OCI-LY7 (cell line): ENCODE measurements at regions not wholly inside any gene's neighbourhood (a gene's known extent, or its start where the extent isn't known, plus 50 kb on each side); places are given as distances from the start of the nearest gene placed in this dataset.
"Not testable (repeated sequence)": the region's sequence is repeated elsewhere in the genome, so short reads cannot be mapped to it uniquely, and the experiment has no call there.

Source experiments
- BruUV-seq: library from RNA; stranded (reverse); fragments of 400-500 nt; replicated peaks from 2 replicates; lab custom pipeline; 2021; lab: Mats Ljungman, UMichigan
- CTCF ChIA-PET: fragments of 300-600 bp; sonication (Branson Sonifier 250); formaldehyde crosslinking; loops from one replicate; lab custom pipeline; 2022; ENCODE audit warnings: antibody characterized with exemption; ENCODE audit not compliant: unreplicated experiment; lab: Charles Lee
- POLR2A ChIA-PET: fragments of 300-600 bp; sonication (Branson Sonifier 250); formaldehyde crosslinking; loops from one replicate; lab custom pipeline; 2022; ENCODE audit warnings: antibody characterized with exemption; lab: Charles Lee
- DNase-seq: peaks from one replicate; pipeline ENCODE4 v3.0.0-alpha.2; 2015; ENCODE audit warnings: low spot score
- H2AFZ ChIP-seq: fragments of 200-600 bp; sonication (generic), shearing (Covaris generic); 2 replicates; pipeline ENCODE4 v1.6.1; 2014; ENCODE audit warnings: mild to moderate bottlenecking, antibody characterized with exemption, low read length, moderate library complexity
- H3K27ac ChIP-seq: fragments of 200-600 bp; sonication (generic); 2 replicates; pipeline ENCODE4 v1.5.1; 2014; ENCODE audit warnings: mixed run types, low read depth, mild to moderate bottlenecking, moderate library complexity, low read length, inconsistent platforms; ENCODE audit not compliant: poor library complexity, severe bottlenecking
- H3K36me3 ChIP-seq: fragments of 200-600 bp; sonication (generic); 2 replicates; pipeline ENCODE4 v1.6.1; 2014; ENCODE audit warnings: mild to moderate bottlenecking, antibody characterized with exemption, low read length, moderate library complexity, mixed read lengths; ENCODE audit not compliant: insufficient read depth
- H3K4me1 ChIP-seq: fragments of 200-600 bp; sonication (generic); 2 replicates; pipeline ENCODE4 v1.5.1; 2014; ENCODE audit warnings: mild to moderate bottlenecking, low read length; ENCODE audit not compliant: insufficient read depth, poor library complexity, severe bottlenecking
- H3K4me2 ChIP-seq: fragments of 200-600 bp; sonication (generic); 2 replicates; pipeline ENCODE4 v1.6.1; 2014; ENCODE audit warnings: mild to moderate bottlenecking, low read length
- H3K4me3 ChIP-seq: fragments of 200-600 bp; sonication (generic); 2 replicates; pipeline ENCODE4 v1.5.1; 2014; ENCODE audit warnings: mild to moderate bottlenecking, low read depth, low read length; ENCODE audit not compliant: poor library complexity, severe bottlenecking
- H3K79me2 ChIP-seq: fragments of 200-600 bp; sonication (generic); 2 replicates; pipeline ENCODE4 v1.6.1; 2016; ENCODE audit warnings: low read depth, mild to moderate bottlenecking, low read length, moderate library complexity, mixed read lengths; ENCODE audit not compliant: insufficient read depth
- H3K9me2 ChIP-seq: fragments of 200-600 bp; sonication (generic); 2 replicates; pipeline ENCODE4 v1.6.1; 2016; ENCODE audit warnings: mild to moderate bottlenecking, low read length, mixed read lengths; ENCODE audit not compliant: insufficient read depth
- H3K9me3 ChIP-seq: fragments of 200-600 bp; sonication (generic); 2 replicates; pipeline ENCODE4 v1.6.1; 2014; ENCODE audit warnings: mild to moderate bottlenecking, mixed run types, low read length, mixed read lengths
- H4K20me1 ChIP-seq: fragments of 200-600 bp; sonication (generic); 2 replicates; pipeline ENCODE4 v1.6.1; 2014; ENCODE audit warnings: mild to moderate bottlenecking, antibody characterized with exemption, low read length, moderate library complexity, mixed read lengths; ENCODE audit not compliant: insufficient read depth
- EZH2phosphoT487 ChIP-seq: fragments of 200-600 bp; sonication (generic); IDR thresholded peaks from 2 replicates; pipeline ENCODE4 v1.6.1; 2018; ENCODE audit warnings: low read depth, borderline replicate concordance, mild to moderate bottlenecking, mixed run types, antibody characterized with exemption, low read length, moderate library complexity, mixed read lengths
- intact Hi-C: fragments of 100-400 bp; cut with micrococcal nuclease; formaldehyde crosslinking; loops from one replicate; pipeline ENCODE4 v1.10.0; 2022; ENCODE audit not compliant: unreplicated experiment
- TF ChIP-seq, protein P1 (sequence below): fragments of 200-600 bp; sonication (generic); conservative IDR thresholded peaks from 2 replicates; pipeline ENCODE4 v1.5.1; 2014; ENCODE audit warnings: mild to moderate bottlenecking, antibody characterized with exemption, low read length, moderate library complexity, mixed read lengths

DNA sequence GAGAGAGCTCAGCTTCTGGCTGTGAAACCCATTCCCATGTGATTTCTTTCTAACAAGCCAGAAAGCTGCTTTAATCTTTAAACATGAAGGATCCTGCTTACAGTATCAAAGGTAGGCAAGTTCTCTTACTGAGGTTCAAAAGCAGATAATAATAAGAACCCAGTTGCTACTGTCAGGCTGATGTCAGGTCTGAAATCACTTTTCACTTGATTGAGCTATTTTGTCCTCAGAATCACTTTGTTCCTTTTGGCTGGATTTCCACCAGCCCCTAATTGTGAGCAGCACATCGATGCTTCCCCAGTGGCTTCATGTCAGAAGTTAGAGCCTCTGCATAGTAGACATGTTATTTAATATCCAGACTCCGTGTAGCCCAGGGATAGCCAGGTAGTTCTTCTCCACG, 55.8 kb upstream of the CEP295 start:
- Histone ChIP-seq H3K4me1 (no peaks in the 10 kb centered on the region), H3K9me2 (no peaks in the 10 kb centered on the region), H2AFZ (no peak overlapping the region), H3K4me2 (no peak overlapping the region), H3K36me3 (no peaks in the 10 kb centered on the region), H3K9me3 (no peaks in the 10 kb centered on the region), H3K79me2 (no peaks in the 10 kb centered on the region), H4K20me1 (no peaks in the 10 kb centered on the region), H3K27ac (no peak overlapping the region), H3K4me3 (no peak overlapping the region)
- intact Hi-C loops, result no loop called here
- BruUV-seq, result no TSS peak
- TF ChIP-seq, protein P1, sequence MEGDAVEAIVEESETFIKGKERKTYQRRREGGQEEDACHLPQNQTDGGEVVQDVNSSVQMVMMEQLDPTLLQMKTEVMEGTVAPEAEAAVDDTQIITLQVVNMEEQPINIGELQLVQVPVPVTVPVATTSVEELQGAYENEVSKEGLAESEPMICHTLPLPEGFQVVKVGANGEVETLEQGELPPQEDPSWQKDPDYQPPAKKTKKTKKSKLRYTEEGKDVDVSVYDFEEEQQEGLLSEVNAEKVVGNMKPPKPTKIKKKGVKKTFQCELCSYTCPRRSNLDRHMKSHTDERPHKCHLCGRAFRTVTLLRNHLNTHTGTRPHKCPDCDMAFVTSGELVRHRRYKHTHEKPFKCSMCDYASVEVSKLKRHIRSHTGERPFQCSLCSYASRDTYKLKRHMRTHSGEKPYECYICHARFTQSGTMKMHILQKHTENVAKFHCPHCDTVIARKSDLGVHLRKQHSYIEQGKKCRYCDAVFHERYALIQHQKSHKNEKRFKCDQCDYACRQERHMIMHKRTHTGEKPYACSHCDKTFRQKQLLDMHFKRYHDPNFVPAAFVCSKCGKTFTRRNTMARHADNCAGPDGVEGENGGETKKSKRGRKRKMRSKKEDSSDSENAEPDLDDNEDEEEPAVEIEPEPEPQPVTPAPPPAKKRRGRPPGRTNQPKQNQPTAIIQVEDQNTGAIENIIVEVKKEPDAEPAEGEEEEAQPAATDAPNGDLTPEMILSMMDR, result no peak
- TF ChIP-seq EZH2phosphoT487, result no peak
- no peak for DNase-seq
- CTCF ChIA-PET, result no interaction called here
- POLR2A ChIA-PET, result interaction anchor here (0.7 kb wide), 1 partner anchor 64 kb away, joined by 3 read pairs; no protein-coding TSS in a partner anchor

DNA sequence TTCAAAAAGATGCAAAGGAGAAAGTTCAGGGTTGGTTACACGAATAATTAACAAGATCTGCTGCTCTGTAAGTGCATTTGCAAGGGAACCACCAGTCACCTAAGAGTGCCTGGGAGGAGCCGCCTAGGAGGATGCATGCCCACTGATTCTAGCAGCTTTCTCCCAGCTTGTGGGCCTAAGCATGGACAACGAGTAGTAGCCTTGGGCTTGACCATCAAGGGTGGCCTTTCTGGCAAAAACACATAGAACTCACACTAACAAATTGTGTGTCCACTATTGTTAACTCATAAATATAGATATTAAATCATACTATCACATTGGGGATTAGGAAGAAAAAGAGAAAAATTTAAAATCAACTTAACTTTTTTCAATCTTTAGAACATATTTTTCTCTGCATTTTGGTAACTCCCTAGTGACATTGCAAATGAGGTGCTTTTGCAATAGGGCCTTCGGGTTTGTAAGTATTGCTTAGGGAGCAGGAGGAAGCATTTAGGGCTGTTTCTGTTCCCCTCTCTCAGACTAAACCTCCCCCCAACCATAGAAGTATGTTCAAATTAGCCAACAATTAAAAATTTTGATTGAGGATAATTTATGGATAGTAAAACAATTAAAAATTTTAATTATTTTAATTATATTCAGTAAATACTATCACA, 57.3 kb upstream of the CEP295 start:
- Histone ChIP-seq H3K36me3 (no peaks in the 10 kb centered on the region), H3K27ac (no peak overlapping the region), H4K20me1 (no peaks in the 10 kb centered on the region), H3K9me2 (no peaks in the 10 kb centered on the region), H3K79me2 (no peaks in the 10 kb centered on the region), H2AFZ (no peak overlapping the region), H3K4me1 (no peaks in the 10 kb centered on the region), H3K9me3 (no peaks in the 10 kb centered on the region), H3K4me2 (no peak overlapping the region), H3K4me3 (no peak overlapping the region)
- no TSS peak for BruUV-seq
- CTCF ChIA-PET, result no interaction called here
- TF ChIP-seq, protein P1, result no peak
- no peak for TF ChIP-seq EZH2phosphoT487
- no peak for DNase-seq
- POLR2A ChIA-PET, result no interaction called here
- intact Hi-C loops, result no loop called here

DNA sequence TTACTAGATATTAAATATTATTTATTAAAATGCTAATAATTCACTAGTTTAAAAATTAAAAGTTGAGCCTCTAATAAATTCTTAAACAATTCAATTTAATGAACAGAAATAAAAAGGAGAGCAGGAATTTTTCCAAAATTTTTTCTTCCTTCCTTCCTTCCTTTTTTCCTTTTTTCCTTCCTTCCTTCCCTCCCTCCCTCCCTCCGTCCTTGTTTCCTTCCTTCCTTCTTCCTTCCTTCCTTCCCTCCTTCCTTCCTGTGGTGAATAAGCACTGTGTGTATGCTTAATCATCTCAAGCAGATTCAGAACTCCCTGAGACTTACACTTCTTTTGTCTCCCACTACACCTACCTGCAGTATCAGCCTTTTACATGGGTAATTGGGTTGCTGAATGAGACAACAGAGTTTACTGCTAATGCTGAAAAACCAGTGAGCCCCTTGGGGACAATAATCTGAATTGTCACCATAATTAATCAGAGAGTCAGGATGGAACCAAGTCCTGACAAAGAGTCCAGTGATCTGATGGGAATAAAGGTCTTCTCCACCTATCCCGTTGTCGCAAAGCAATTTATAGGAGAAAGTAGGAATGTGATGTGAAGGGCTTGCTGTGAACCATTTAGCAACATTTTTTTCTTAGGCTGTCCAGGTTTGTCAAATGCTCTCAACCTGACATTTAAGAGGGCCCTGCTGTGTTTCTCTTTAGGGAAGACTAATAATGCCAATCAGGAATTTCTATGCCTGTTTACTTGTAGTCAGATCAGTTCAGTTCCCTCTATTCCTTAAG, 58.1 kb upstream of the CEP295 start:
- no peaks in the 10 kb centered on the region for H3K9me2 ChIP-seq
- H3K9me3 ChIP-seq, result no peaks in the 10 kb centered on the region
- H3K4me2 ChIP-seq, result no peak overlapping the region
- TF ChIP-seq, protein P1, result no peak
- no peak for TF ChIP-seq EZH2phosphoT487
- no peaks in the 10 kb centered on the region for H3K36me3 ChIP-seq
- no peaks in the 10 kb centered on the region for H3K4me1 ChIP-seq
- POLR2A ChIA-PET, result no interaction called here
- no peaks in the 10 kb centered on the region for H4K20me1 ChIP-seq
- no peak overlapping the region for H3K4me3 ChIP-seq
- intact Hi-C loops, result no loop called here
- no peak overlapping the region for H2AFZ ChIP-seq
- no peak for DNase-seq
- no peak overlapping the region for H3K27ac ChIP-seq
- BruUV-seq, result no TSS peak
- CTCF ChIA-PET, result no interaction called here
- no peaks in the 10 kb centered on the region for H3K79me2 ChIP-seq

DNA sequence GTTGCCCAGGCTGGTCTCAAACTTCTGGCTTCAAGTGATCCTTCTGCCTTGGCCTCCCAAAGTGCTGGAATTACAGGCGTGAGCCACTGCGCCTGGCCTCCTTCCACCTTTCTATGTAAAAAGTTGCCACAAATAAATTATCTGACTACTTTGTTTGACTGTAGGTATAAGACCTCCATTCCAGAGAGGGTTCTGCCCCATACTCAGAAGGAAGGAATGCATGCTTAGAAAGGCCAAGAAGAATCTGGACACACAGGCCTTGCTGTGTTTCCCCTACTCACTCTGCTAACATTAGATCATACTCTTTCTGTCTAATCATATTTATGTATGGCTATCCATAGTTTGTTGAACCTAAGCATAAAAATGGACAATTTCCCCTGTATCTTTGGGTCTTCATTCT, 53.0 kb upstream of the SMCO4 start:
- H3K27ac ChIP-seq, H4K20me1 ChIP-seq, H3K9me2 ChIP-seq, H2AFZ ChIP-seq, POLR2A ChIA-PET, DNase-seq, intact Hi-C loops, H3K79me2 ChIP-seq, CTCF ChIA-PET, BruUV-seq, H3K36me3 ChIP-seq, H3K4me3 ChIP-seq, H3K4me1 ChIP-seq, H3K4me2 ChIP-seq, H3K9me3 ChIP-seq: not testable (repeated sequence)
